ENCODE measurements at regions not wholly inside any gene's neighbourhood (a gene's known extent, or its start where the extent isn't known, plus 50 kb on each side); places are given as distances from the start of the nearest gene placed in this dataset.

DNA sequence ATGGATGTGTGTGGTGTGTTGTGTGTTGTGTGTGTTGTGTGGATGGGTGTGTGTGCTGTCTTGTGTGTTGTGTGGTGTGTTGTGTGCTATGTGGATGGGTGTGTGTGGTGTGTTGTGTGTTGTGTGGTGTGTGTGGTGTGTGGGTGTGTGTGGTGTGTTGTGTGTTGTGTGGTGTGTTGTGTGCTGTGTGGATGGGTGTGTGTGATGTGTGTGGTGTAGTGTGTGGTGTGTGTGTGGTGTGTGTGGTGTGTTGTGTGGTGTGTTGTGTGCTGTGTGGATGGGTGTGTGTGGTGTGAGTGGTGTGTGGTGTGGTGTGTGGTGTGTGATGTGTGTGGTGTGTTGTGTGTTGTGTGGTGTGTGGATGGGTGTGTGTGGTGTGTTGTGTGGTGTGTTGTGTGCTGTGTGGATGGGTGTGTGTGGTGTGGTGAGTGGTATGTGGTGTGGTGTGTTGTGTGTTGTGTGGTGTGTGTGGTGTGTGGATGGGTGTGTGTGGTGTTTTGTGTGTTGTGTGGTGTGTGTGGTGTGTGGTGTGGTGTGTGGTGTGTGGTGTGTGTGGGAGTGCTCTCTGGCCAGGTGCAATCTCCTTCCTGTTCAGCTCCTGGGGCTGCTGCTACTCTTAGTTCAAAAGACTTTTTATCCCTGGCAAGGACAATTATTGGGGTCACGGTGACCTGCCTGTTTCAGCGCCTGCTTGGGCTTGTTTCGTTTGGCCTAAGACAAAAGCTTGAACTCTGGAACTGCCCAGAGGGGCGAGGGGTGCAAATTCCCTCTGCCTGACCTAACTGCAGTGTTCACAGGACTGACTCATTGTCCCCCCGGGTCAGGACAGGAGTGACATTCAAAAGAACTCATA lies 101.1 kb downstream of the UBIAD1 start:
- no peak for DNase-seq

DNA sequence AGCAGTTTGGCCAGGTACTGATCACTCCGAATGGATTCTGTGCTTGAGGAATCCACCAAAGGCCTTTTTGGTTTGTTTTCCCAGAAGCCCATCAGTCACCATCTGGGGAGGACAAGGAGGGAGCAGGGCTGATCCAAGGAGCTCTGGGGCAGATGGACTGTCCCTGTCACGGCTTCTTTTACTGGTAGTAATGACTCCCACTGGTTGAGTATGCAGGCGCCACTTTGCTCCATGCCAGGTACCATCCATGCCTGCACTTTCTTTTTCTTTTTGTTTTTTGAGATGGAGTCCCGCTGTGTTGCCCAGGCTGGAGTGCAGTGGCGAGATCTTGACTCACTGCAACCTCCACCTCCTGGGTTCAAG lies 101.7 kb downstream of the UBIAD1 start:
- DNase-seq = no peak

DNA sequence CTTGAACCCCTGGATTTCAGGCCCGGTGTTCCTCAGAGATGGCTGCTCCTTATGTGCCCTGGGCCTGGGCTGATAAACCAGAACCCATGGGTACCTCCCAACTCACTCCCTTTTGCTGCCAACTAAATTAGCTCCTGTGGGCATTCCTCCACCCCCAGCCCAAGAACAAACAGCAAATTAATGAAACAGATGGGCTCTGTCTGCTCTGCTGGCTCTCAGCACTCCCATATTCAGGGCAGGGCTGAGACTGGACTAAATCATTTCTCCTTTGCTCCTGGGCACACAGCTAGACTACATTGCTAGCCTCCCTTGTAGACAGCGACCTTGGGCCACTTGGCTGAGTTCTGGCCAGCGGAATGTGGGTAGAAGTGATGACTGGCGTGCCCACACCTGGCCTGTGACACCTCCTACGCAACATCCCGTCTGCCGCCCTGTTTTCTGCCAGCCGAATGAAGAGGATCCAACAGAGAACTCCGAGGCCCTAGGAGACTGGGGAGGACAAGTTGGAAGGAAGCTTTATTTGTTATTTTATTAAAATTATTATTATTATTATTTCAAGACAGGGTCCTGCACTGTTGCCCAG lies 101.9 kb upstream of the DISP3 start:
- no peak for DNase-seq

DNA sequence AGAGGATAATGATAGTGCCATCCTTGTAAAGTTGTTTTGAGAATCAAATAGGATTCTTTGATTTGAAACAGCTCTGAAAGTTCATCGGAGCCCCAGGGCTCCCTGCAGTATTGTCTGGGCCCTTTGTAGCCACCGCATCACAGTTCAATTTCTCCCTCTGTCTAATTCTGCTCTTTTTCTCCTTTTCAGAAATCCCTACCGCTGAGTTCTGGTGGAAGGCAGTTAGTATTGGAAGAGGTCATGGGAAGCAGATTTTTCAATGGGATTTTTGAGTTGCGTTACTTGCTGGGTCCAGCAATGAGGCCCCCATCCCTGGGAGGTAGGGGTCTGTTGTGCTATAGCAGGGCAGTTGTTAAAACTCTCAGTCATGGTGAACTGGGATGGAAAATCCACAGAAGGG lies 101.0 kb upstream of the DISP3 start:
- no peak for DNase-seq

DNA sequence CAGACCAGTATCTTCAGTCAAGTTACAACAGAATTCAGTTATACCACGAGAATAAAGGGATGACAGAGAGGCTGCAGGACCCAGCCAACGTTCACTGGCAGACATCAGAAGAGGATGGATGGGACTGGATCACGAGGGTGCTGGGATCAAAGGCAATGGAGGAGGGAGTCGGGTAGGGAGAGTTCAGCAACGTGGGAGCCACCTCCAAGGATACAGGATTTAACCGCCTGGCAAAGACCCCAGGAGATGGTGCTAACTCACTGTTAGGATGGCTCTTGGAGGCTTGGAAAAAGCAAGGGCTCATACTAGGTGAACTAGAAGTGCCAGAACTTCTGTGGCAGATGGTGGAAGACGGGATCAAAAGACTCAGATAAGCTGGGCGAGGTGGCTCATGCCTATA lies 99.1 kb upstream of the DISP3 start:
- no peak for DNase-seq

DNA sequence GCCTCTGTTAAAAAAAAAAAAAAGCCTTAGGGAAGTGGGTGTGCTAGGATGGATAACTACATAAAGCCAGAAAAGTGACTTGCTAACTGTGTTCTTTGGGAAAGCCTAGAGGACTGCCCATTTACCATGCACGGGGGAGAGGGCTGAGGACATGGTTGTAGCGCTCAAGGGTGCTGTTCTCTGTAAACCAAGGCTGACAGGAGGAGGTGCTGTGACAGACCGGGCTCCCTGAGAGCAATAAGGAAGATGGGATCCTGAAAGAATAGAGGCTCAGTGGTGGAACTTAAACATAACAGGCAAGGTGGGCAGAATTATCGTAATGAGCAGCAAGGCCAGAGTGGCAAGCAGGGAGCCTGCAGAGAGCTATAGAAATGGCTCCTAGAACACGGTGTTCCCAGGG lies 98.5 kb upstream of the DISP3 start:
- DNase-seq = no peak

- peak; percentile 45 for DNase-seq
These were observed 95.3 kb upstream of the DISP3 start for GRCh38 chr1:11383553-11384169.

- no peak for DNase-seq
These were observed 94.8 kb upstream of the DISP3 start for GRCh38 chr1:11384170-11384554.

DNA sequence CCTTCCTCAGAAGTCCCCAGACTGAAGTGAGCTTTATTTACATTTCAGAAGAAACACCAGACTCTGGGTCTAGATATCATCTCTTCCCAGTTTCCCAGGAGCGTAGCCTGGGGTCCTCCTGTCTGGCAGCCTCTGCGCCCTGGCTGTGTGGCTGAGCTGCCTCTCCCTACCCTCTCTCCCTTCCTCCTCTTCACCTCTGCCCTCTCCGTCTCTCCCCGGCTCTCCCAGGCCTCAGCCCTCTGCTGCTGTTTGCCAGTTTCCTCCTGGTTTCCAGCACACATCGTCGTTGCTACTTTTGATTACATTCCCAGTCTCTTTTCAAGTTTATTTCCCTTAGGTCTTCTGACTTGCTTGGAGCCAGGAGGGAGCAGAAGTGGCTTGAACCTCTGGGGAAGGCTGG lies 91.1 kb upstream of the DISP3 start:
- no peak for DNase-seq

DNA sequence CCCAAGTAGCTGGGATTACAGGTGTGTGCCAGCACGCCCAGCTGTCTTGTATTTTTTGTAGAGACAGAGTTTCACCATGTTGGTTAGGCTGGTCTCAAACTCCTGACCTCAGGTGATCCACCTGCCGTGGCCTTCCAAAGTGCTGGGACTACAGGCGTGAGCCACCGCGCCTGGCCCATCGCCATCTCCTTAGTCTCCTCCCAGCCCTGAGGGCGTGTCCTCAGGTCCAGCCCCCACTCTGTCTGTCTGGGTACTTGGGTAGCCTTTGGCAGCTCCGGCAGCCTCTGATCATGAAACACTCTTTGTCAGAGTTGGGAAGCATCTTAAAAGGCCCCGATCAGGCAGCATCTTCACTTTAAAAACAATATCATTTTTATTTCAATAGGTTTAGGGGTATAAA lies 90.3 kb upstream of the DISP3 start:
- no peak for DNase-seq

GRCh38 chr1:11391327-11391726 lies 87.6 kb upstream of the DISP3 start:
- no peak for DNase-seq

- no peak for DNase-seq
These were observed 87.1 kb upstream of the DISP3 start for GRCh38 chr1:11391886-11392285.

- peak; percentile 82 for DNase-seq
These were observed 84.2 kb upstream of the DISP3 start for GRCh38 chr1:11394592-11395245.

GRCh38 chr1:11395616-11396015 lies 83.3 kb upstream of the DISP3 start:
- DNase-seq = no peak

DNA sequence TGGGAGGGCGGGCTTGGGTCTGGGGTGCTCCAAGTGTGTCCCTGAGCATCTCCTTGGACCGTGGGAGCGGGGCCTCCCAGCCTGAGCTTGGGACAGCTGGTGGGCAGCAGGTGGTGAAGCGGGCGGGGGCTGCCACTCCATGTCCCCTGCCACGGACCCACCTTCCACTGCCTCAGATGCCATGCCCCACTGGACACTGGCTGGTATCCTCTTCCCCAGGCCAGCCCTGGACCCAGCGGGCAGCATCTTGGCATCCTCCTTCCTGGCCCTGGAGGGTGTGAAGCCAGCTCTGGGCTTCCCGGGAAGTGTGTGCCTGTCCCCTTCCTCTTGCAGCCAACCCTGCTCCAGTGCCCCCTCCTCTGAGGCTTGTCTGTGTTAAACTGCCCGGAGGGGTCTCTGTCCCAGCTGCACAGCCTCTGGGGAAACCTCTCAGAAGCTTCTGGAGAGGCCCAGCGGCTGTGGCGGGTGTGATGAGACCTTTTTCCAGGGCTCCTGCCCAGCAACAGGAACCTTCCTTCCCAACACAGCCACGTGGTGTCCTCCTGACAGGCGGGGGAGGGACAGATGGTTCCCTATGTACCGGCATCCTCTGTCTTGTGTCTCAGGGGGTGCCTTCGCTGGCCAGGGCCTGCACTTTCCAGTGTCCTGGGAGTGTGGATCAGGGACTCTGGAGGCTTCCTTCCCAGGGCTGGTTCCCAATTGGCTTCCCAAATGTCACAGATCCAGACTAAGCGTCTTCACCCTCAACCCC lies 81.6 kb upstream of the DISP3 start:
- DNase-seq = no peak

GRCh38 chr1:11399250-11399649 lies 79.7 kb upstream of the DISP3 start:
- DNase-seq = no peak

DNA sequence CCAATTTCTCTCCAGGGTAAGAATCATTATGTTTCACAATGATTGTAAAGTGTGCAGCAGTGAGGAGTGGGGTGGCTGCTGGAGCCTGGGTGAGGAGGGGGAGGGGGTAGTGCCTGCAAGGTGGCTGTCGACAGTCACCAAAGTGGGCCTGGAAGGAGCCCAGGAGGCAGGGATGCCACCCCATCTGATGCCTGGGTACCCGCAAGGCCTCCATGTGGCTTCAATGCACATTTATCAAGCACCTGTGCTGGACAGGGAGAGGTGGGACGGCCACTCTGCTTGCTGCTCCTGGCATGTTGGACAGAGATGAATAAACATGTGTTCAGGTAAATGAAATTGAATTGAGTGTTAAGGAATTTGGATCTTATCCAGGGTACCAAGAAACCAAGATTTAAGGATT lies 78.8 kb upstream of the DISP3 start:
- no peak for DNase-seq

- DNase-seq = no peak
These were observed 78.4 kb upstream of the DISP3 start for GRCh38 chr1:11400567-11400966.

- DNase-seq = no peak
These were observed 72.1 kb upstream of the DISP3 start for GRCh38 chr1:11406845-11407244.

DNA sequence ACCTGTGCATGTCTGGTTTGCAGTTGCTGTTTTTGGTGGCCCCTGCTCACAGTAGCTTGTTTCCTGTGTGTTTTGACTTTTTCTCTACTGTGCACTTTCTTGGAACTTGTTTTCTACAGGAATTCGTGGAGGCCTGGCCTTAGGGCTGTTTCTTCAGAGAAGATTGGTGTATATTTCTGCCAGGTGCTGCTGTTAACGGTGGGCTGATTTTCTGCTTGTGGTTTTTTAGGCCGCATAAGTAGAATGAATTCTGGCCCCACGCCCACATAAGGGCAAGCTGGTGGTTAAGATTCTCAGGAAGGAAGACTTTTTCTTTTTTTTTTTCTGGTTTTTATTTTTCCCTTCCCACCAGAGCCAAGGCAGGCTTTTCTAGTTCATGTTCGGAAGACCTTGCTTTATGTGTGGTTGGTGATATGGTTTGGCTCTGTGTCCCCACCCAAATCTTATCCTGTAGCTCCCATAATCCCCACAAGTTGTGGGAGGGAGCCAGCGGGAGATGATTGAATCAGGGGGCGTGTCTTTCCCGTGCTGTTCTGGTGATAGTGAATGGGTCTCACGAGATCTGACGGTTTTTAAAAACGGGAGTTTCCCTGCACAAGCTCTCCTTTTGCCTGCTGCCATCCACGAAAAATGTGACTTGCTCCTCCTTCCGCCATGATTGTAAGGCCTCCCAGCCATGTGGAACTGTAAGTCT lies 71.5 kb upstream of the DISP3 start:
- DNase-seq = peak; percentile 38

- DNase-seq = no peak
These were observed 66.8 kb upstream of the DISP3 start for GRCh38 chr1:11412141-11412540.

DNA sequence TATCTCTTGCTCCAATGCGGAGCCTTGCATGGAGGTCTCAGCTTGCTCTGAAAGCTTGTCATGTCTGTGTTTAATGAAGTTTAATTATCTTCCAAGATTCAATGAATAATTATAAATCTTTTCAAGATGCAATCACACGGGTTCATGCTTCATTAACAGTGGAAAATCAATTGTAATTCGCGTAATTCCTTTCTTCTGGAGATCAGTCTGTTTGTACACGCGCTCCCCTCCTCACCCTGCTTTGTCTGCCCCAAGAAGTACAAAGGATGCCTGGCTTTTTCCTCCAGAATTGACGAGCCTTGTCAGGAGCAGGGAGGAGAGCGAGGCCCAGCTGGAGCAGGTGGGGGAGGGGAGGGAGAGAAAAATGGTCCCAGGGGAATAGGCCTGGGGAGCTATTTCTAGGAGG lies 65.0 kb upstream of the DISP3 start:
- no peak for DNase-seq
